ENCODE measurements at regions not wholly inside any gene's neighbourhood (a gene's known extent, or its start where the extent isn't known, plus 50 kb on each side); places are given as distances from the start of the nearest gene placed in this dataset.
"Not testable (repeated sequence)": the region's sequence is repeated elsewhere in the genome, so short reads cannot be mapped to it uniquely, and the experiment has no call there.

- H3K9me3 ChIP-seq (ENCODE audit: control insufficient read depth, insufficient read depth, low read depth, low read length) = no peaks in the 10 kb centered on the region
- no peak for TF ChIP-seq BCL6B (tag by site-specific recombination; IDR thresholded peaks at IDR 0.05)
- no peak for TF ChIP-seq ZSCAN16 (tag by site-specific recombination; IDR thresholded peaks at IDR 0.05)
- TF ChIP-seq ZNF214 (tag by site-specific recombination; IDR thresholded peaks at IDR 0.05; ENCODE audit: borderline replicate concordance) = no peak
- no peak for TF ChIP-seq ZNF280D (tag by site-specific recombination; IDR thresholded peaks at IDR 0.05)
- no peak overlapping the region for H3K27ac ChIP-seq (ENCODE audit: extremely low read depth, low read depth, low read length)
- no peaks in the 10 kb centered on the region for H3K4me1 ChIP-seq (ENCODE audit: control insufficient read depth, insufficient read depth, low read length)
- no peak overlapping the region for H3K4me3 ChIP-seq (ENCODE audit: low read depth, low read length)
- ChIA-PET CTCF (no interaction called here), POLR2A (no interaction called here)
- H3K36me3 ChIP-seq (ENCODE audit: control insufficient read depth in 2 of 2, insufficient read depth in 1 of 2, low read length in 2 of 2) = no peaks in the 10 kb centered on the region
Measured at GRCh38 chr13:54124700-54125099, 1096.1 kb downstream of the OLFM4 start.

- H3K9me3 ChIP-seq (ENCODE audit: control insufficient read depth, insufficient read depth, low read depth, low read length); POLR2A ChIA-PET; H3K4me3 ChIP-seq (ENCODE audit: low read depth, low read length); H3K27ac ChIP-seq (ENCODE audit: extremely low read depth, low read depth, low read length); H3K4me1 ChIP-seq (ENCODE audit: control insufficient read depth, insufficient read depth, low read length); H3K36me3 ChIP-seq (ENCODE audit: control insufficient read depth in 2 of 2, insufficient read depth in 1 of 2, low read length in 2 of 2); CTCF ChIA-PET: not testable (repeated sequence)
Measured at GRCh38 chr13:54130931-54131330, 1102.3 kb downstream of the OLFM4 start.

DNA sequence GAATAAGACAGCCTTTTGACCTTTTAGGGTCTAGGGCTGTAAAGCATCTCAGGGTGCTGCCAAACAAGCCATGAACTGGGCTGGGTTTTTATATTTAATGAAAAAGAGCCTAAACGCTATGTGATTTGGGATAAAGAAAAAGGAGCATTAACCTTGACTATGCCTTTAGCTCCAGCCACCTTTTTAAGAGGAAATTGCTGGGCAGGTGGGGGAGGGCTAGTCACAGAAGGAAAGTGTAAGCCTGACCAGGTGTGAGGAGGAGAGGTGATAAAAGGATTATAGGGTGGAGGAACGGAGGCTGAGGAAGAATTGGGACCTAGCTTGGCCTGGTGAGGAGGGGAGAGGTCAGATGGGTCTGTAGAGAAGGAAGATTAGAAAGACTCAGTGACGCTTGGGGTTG, 1102.8 kb downstream of the OLFM4 start:
- H3K9me3 ChIP-seq (ENCODE audit: control insufficient read depth, insufficient read depth, low read depth, low read length); H3K27ac ChIP-seq (ENCODE audit: extremely low read depth, low read depth, low read length); CTCF ChIA-PET; H3K36me3 ChIP-seq (ENCODE audit: control insufficient read depth in 2 of 2, insufficient read depth in 1 of 2, low read length in 2 of 2); POLR2A ChIA-PET; H3K4me3 ChIP-seq (ENCODE audit: low read depth, low read length); H3K4me1 ChIP-seq (ENCODE audit: control insufficient read depth, insufficient read depth, low read length): not testable (repeated sequence)

- H3K27ac ChIP-seq (ENCODE audit: extremely low read depth, low read depth, low read length); H3K9me3 ChIP-seq (ENCODE audit: control insufficient read depth, insufficient read depth, low read depth, low read length); H3K36me3 ChIP-seq (ENCODE audit: control insufficient read depth in 2 of 2, insufficient read depth in 1 of 2, low read length in 2 of 2); H3K4me3 ChIP-seq (ENCODE audit: low read depth, low read length); H3K4me1 ChIP-seq (ENCODE audit: control insufficient read depth, insufficient read depth, low read length); CTCF ChIA-PET; POLR2A ChIA-PET: not testable (repeated sequence)
Measured at GRCh38 chr13:54132127-54132526, 1103.5 kb downstream of the OLFM4 start.

- H3K36me3 ChIP-seq (ENCODE audit: control insufficient read depth in 2 of 2, insufficient read depth in 1 of 2, low read length in 2 of 2); H3K4me1 ChIP-seq (ENCODE audit: control insufficient read depth, insufficient read depth, low read length); CTCF ChIA-PET; POLR2A ChIA-PET; H3K27ac ChIP-seq (ENCODE audit: extremely low read depth, low read depth, low read length); H3K9me3 ChIP-seq (ENCODE audit: control insufficient read depth, insufficient read depth, low read depth, low read length); H3K4me3 ChIP-seq (ENCODE audit: low read depth, low read length): not testable (repeated sequence)
Measured at GRCh38 chr13:54132720-54133119, 1104.1 kb downstream of the OLFM4 start.

DNA sequence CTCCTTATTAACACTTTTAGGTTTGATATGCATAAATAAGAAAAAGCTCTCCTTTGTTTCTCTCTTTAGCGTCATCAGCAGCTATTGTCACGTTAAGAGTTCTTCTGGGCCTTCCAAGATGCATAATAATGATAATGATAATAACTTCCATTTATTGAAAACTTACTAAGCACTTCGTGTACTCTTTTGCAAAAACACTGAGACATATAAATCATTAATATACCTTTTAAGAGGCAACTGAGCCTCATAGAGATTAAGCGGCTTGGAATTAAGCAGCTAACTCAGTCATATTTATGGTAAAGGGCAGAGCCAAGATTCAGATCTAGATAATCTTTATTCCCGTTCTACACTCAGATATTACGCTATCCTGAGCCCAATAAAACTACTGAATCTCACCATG, 1105.1 kb downstream of the OLFM4 start:
- CTCF ChIA-PET = no interaction called here
- Histone ChIP-seq H3K9me3 (ENCODE audit: control insufficient read depth, insufficient read depth, low read depth, low read length) (no peaks in the 10 kb centered on the region), H3K27ac (ENCODE audit: extremely low read depth, low read depth, low read length) (no peak overlapping the region), H3K4me1 (ENCODE audit: control insufficient read depth, insufficient read depth, low read length) (no peaks in the 10 kb centered on the region), H3K36me3 (ENCODE audit: control insufficient read depth in 2 of 2, insufficient read depth in 1 of 2, low read length in 2 of 2) (no peaks in the 10 kb centered on the region), H3K4me3 (ENCODE audit: low read depth, low read length) (no peak overlapping the region)
- TF ChIP-seq ZNF600 (tag by site-specific recombination; IDR thresholded peaks at IDR 0.05) (no peak), ZNF184 (tag by site-specific recombination; IDR thresholded peaks at IDR 0.05) (no peak), REPIN1 (tag by site-specific recombination; IDR thresholded peaks at IDR 0.05; ENCODE audit: low read depth) (no peak), ZNF423 (tag by site-specific recombination; IDR thresholded peaks at IDR 0.05) (no peak), ZNF311 (tag by site-specific recombination; IDR thresholded peaks at IDR 0.05; ENCODE audit: borderline replicate concordance) (no peak), ZNF76 (tag by site-specific recombination; IDR thresholded peaks at IDR 0.05; ENCODE audit: borderline replicate concordance, low read depth) (no peak), ZNF621 (tag by site-specific recombination; IDR thresholded peaks at IDR 0.05) (no peak), ZBTB21 (tag by site-specific recombination; IDR thresholded peaks at IDR 0.05) (no peak), SP2 (tag by site-specific recombination; IDR thresholded peaks at IDR 0.05) (no peak), ZNF138 (tag by site-specific recombination; IDR thresholded peaks at IDR 0.05; ENCODE audit: borderline replicate concordance) (no peak)
- TF ChIP-seq, protein P1, sequence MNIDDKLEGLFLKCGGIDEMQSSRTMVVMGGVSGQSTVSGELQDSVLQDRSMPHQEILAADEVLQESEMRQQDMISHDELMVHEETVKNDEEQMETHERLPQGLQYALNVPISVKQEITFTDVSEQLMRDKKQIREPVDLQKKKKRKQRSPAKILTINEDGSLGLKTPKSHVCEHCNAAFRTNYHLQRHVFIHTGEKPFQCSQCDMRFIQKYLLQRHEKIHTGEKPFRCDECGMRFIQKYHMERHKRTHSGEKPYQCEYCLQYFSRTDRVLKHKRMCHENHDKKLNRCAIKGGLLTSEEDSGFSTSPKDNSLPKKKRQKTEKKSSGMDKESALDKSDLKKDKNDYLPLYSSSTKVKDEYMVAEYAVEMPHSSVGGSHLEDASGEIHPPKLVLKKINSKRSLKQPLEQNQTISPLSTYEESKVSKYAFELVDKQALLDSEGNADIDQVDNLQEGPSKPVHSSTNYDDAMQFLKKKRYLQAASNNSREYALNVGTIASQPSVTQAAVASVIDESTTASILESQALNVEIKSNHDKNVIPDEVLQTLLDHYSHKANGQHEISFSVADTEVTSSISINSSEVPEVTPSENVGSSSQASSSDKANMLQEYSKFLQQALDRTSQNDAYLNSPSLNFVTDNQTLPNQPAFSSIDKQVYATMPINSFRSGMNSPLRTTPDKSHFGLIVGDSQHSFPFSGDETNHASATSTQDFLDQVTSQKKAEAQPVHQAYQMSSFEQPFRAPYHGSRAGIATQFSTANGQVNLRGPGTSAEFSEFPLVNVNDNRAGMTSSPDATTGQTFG (tag by site-specific recombination; IDR thresholded peaks at IDR 0.05; ENCODE audit: borderline replicate concordance) = no peak
- POLR2A ChIA-PET = no interaction called here
